NCI-H1105 (cell line): ENCODE measurements at regions not wholly inside any gene's neighbourhood (a gene's known extent, or its start where the extent isn't known, plus 50 kb on each side); places are given as distances from the start of the nearest gene placed in this dataset.
"Not testable (repeated sequence)": the region's sequence is repeated elsewhere in the genome, so short reads cannot be mapped to it uniquely, and the experiment has no call there.

Source experiments
- DNase-seq: peaks from one replicate; lab custom pipeline; 2025; lab: John Stamatoyannopoulos, UW

- DNase-seq: not testable (repeated sequence)
Observed at GRCh38 chr14:83091991-83092956, 1558.6 kb upstream of the SEL1L start.

GRCh38 chr14:83096092-83096491 is 1562.4 kb upstream of the SEL1L start:
- DNase-seq: no peak

GRCh38 chr14:83101846-83102245 is 1568.2 kb upstream of the SEL1L start:
- DNase-seq: no peak

- DNase-seq: no peak
Observed at GRCh38 chr14:83118029-83118428, 1584.4 kb upstream of the SEL1L start.

GRCh38 chr14:83120187-83120586 is 1586.5 kb upstream of the SEL1L start:
- DNase-seq: no peak

GRCh38 chr14:83126076-83126475 is 1592.4 kb upstream of the SEL1L start:
- no peak for DNase-seq

- no peak for DNase-seq
Observed at GRCh38 chr14:83128783-83129182, 1595.1 kb upstream of the SEL1L start.

GRCh38 chr14:83129496-83129895 is 1595.8 kb upstream of the SEL1L start:
- DNase-seq: no peak

- no peak for DNase-seq
Observed at GRCh38 chr14:83133981-83134645, 1600.5 kb upstream of the SEL1L start.

- DNase-seq: no peak
Observed at GRCh38 chr14:83140756-83141155, 1607.1 kb upstream of the SEL1L start.

- DNase-seq: no peak
Observed at GRCh38 chr14:83147006-83147405, 1613.4 kb upstream of the SEL1L start.

- DNase-seq: no peak
Observed at GRCh38 chr14:83151571-83151970, 1617.9 kb upstream of the SEL1L start.

- no peak for DNase-seq
Observed at GRCh38 chr14:83153081-83153480, 1619.4 kb upstream of the SEL1L start.

GRCh38 chr14:83162361-83162929 is 1628.8 kb upstream of the SEL1L start:
- no peak for DNase-seq

GRCh38 chr14:83163016-83163415 is 1629.4 kb upstream of the SEL1L start:
- no peak for DNase-seq

- no peak for DNase-seq
Observed at GRCh38 chr14:83164016-83164415, 1630.4 kb upstream of the SEL1L start.

GRCh38 chr14:83164591-83164990 is 1630.9 kb upstream of the SEL1L start:
- DNase-seq: no peak

- no peak for DNase-seq
Observed at GRCh38 chr14:83170165-83170564, 1636.5 kb upstream of the SEL1L start.

GRCh38 chr14:83171761-83172160 is 1638.1 kb upstream of the SEL1L start:
- no peak for DNase-seq

- DNase-seq: no peak
Observed at GRCh38 chr14:83172363-83172762, 1638.7 kb upstream of the SEL1L start.

GRCh38 chr14:83173687-83174086 is 1640.0 kb upstream of the SEL1L start:
- no peak for DNase-seq

- peak; percentile 72 for DNase-seq
Observed at GRCh38 chr14:83184531-83184930, 1650.9 kb upstream of the SEL1L start.

GRCh38 chr14:83188311-83188710 is 1654.7 kb upstream of the SEL1L start:
- DNase-seq: not testable (repeated sequence)
